K562 (cell line): ENCODE measurements at regions not wholly inside any gene's neighbourhood (a gene's known extent, or its start where the extent isn't known, plus 50 kb on each side); places are given as distances from the start of the nearest gene placed in this dataset.

Source experiments
- ATAC-seq: fragments of 200-7000 bp; cut with Tn5 transposase; 3 replicates; pipeline ENCODE4 v1.9.1; 2020; ENCODE audit warnings: moderate library complexity
- BruUV-seq: library from RNA; stranded (reverse); fragments of 400-500 nt; replicated peaks from 2 replicates; lab custom pipeline; 2021; lab: Mats Ljungman, UMichigan
- CTCF ChIA-PET: fragments of 300-600 bp; formaldehyde crosslinking; extraction: SDS; loops from one replicate; lab custom pipeline; 2021; ENCODE audit warnings: low intra/inter-chr PET ratio; lab: Yijun Ruan, JAX
- POLR2A ChIA-PET: fragments of 300-600, 350-650 bp; sonication (Branson Sonifier 250); formaldehyde crosslinking; extraction: SDS; loops from one replicate; lab custom pipeline; 2021; ENCODE audit warnings: antibody characterized with exemption, inconsistent platforms; lab: Yijun Ruan, JAX
- DNase-seq, 4 experiments: peaks; one replicate each; pipeline versions ENCODE4 v3.0.0 to v3.0.0-alpha.2; 2011 to 2018; ENCODE audit warnings: low spot score in 3 of 4, mixed read lengths in 3 of 4; ENCODE audit errors: extremely low read depth in 1 of 4
- FAIRE-seq: peaks from 2 replicates; lab custom pipeline; 2011; peaks lifted over from hg19 to GRCh38; lab: Jason Lieb, UNC
- H2AFZ ChIP-seq: 2 replicates; pipeline ENCODE4 v1.6.0; 2011; ENCODE audit warnings: low read depth, low read length, control low read depth, inconsistent platforms
- H3K27ac ChIP-seq: fragments of 200-600 bp; 3 replicates; pipeline ENCODE4 v1.8.0; 2011; ENCODE audit warnings: low read depth, mild to moderate bottlenecking, control low read depth, inconsistent platforms, low read length, moderate library complexity, mixed read lengths; ENCODE audit errors: extremely low read depth
- H3K27me3 ChIP-seq, 2 experiments: fragments of 300-600 bp in 1 of 2; 2 replicates in 1 of 2; 3 replicates in 1 of 2; pipeline versions ENCODE4 v1.6.0 to v1.8.0; 2011; ENCODE audit warnings: inconsistent platforms in 2 of 2, low read length in 2 of 2, mild to moderate bottlenecking in 1 of 2, mixed read lengths in 1 of 2, moderate library complexity in 1 of 2; ENCODE audit not compliant: control insufficient read depth in 2 of 2, insufficient read depth in 2 of 2
- H3K36me3 ChIP-seq: fragments of 300-600 bp; 3 replicates; pipeline ENCODE4 v1.8.0; 2011; ENCODE audit warnings: mild to moderate bottlenecking, low read length, inconsistent platforms; ENCODE audit not compliant: control insufficient read depth, insufficient read depth
- H3K4me1 ChIP-seq, 2 experiments: fragments of 200-600 bp in 1 of 2; replicated peaks in 1 of 2; 2 replicates in 1 of 2; 3 replicates in 1 of 2; pipeline versions ENCODE4 v1.5.1 to v1.8.0; 2011; ENCODE audit warnings: inconsistent platforms in 2 of 2, low read length in 2 of 2, mild to moderate bottlenecking in 1 of 2, mixed read lengths in 1 of 2, moderate library complexity in 1 of 2; ENCODE audit not compliant: control insufficient read depth in 2 of 2, insufficient read depth in 2 of 2
- H3K4me2 ChIP-seq: 2 replicates; pipeline ENCODE4 v1.6.1; 2011; ENCODE audit warnings: low read length, control low read depth, inconsistent platforms, mixed read lengths; ENCODE audit not compliant: insufficient read depth
- H3K4me3 ChIP-seq: fragments of 200-600 bp; sonication (generic), shearing (Covaris generic); 2 replicates; pipeline ENCODE4 v1.5.1; 2016; ENCODE audit warnings: control low read depth, inconsistent platforms
- H3K79me2 ChIP-seq: fragments of 200-600 bp; 3 replicates; pipeline ENCODE4 v1.8.0; 2011; ENCODE audit warnings: low read length, inconsistent platforms; ENCODE audit not compliant: control insufficient read depth, insufficient read depth
- H3K9ac ChIP-seq, 2 experiments: 2 replicates each; pipeline versions ENCODE4 v1.6.0 to v1.6.1; 2011; ENCODE audit warnings: low read depth in 2 of 2, low read length in 2 of 2, control low read depth in 1 of 2, inconsistent platforms in 1 of 2, mild to moderate bottlenecking in 1 of 2, mixed read lengths in 1 of 2; ENCODE audit not compliant: insufficient read depth in 1 of 2
- H3K9me1 ChIP-seq: one replicate; pipeline ENCODE4 v1.6.0; 2011; ENCODE audit warnings: inconsistent platforms, mild to moderate bottlenecking, low read length, moderate library complexity; ENCODE audit not compliant: control insufficient read depth, insufficient read depth
- H3K9me3 ChIP-seq: replicated peaks from 2 replicates; pipeline ENCODE4 v1.5.1; 2011; ENCODE audit warnings: low read depth, low read length, inconsistent platforms; ENCODE audit not compliant: control insufficient read depth, insufficient read depth
- H4K20me1 ChIP-seq: replicated peaks from 2 replicates; pipeline ENCODE4 v1.6.1; 2011; ENCODE audit warnings: low read length, inconsistent platforms, mixed read lengths; ENCODE audit not compliant: control insufficient read depth, insufficient read depth
- ARID1B ChIP-seq: fragments of 450-650 bp; IDR thresholded peaks from 2 replicates; pipeline ENCODE4 v1.6.1; 2016; ENCODE audit warnings: antibody characterized with exemption, mild to moderate bottlenecking, inconsistent platforms
- E2F8 ChIP-seq: fragments of 450-650 bp; IDR thresholded peaks from 2 replicates; pipeline ENCODE4 v1.7.1; 2018; ENCODE audit warnings: mild to moderate bottlenecking, low read depth; ENCODE audit not compliant: partially characterized antibody
- FOXA1 ChIP-seq: fragments of 450-650 bp; IDR thresholded peaks from 2 replicates; pipeline ENCODE4 v1.6.1; 2016; ENCODE audit warnings: mild to moderate bottlenecking, borderline replicate concordance
- IRF2 ChIP-seq: sonication (generic); formaldehyde crosslinking; IDR thresholded peaks from 2 replicates; pipeline ENCODE4 v1.8.1; 2022; ENCODE audit warnings: mild to moderate bottlenecking, missing genetic modification reagents
- MBD2 ChIP-seq: sonication (generic); IDR thresholded peaks from 2 replicates; pipeline ENCODE4 v1.6.1; 2016; ENCODE audit warnings: low read depth, borderline replicate concordance
- MXI1 ChIP-seq: IDR thresholded peaks from 2 replicates; pipeline ENCODE4 v1.6.1; 2011; ENCODE audit warnings: low read depth, mild to moderate bottlenecking, improper control_type of control experiment, low read length
- NBN ChIP-seq: fragments of 450-650 bp; IDR thresholded peaks from 2 replicates; pipeline ENCODE4 v1.6.1; 2016; ENCODE audit warnings: low read depth, mild to moderate bottlenecking
- PHF21A ChIP-seq: fragments of 450-650 bp; IDR thresholded peaks from 2 replicates; pipeline ENCODE4 v1.6.1; 2017; ENCODE audit warnings: low read depth, borderline replicate concordance
- PRDM10 ChIP-seq: fragments of 450-650 bp; IDR thresholded peaks from 2 replicates; pipeline ENCODE4 v1.6.1; 2018; ENCODE audit not compliant: partially characterized antibody
- SP1 ChIP-seq: sonication (generic); formaldehyde crosslinking; IDR thresholded peaks from 2 replicates; pipeline ENCODE4 v1.8.1; 2022; ENCODE audit warnings: mild to moderate bottlenecking, missing genetic modification reagents
- TFAM ChIP-seq: fragments of 250-450 bp; sonication (Bioruptor Pico); conservative IDR thresholded peaks from 2 replicates; pipeline ENCODE4 v1.5.0; 2021; ENCODE audit warnings: mild to moderate bottlenecking, moderate library complexity
- THRAP3 ChIP-seq: fragments of 450-650 bp; IDR thresholded peaks from 2 replicates; pipeline ENCODE4 v1.6.1; 2016; ENCODE audit warnings: mild to moderate bottlenecking, inconsistent platforms, borderline replicate concordance
- ZBTB1 ChIP-seq: sonication (generic); formaldehyde crosslinking; IDR thresholded peaks from 2 replicates; pipeline ENCODE4 v1.8.1; 2023; ENCODE audit warnings: missing genetic modification reagents, low read depth, mild to moderate bottlenecking, borderline replicate concordance
- ZNF740 ChIP-seq, 3 experiments: fragments of 200-800 bp in 1 of 3; sonication (Bioruptor generic) in 1 of 3; sonication (generic) in 1 of 3; formaldehyde crosslinking in 1 of 3; IDR thresholded peaks; 2 replicates each; pipeline versions ENCODE4 v1.6.1 to v1.8.0; 2016 to 2022; ENCODE audit warnings: mild to moderate bottlenecking in 2 of 3, missing compliant biosample characterization in 2 of 3, missing genetic modification characterization in 2 of 3, missing genetic modification reagents in 1 of 3
- WGBS: fragments of 100-300 bp; shearing (Covaris generic); methylation state at CpG from one replicate; pipeline ENCODE4 v1.1.6; 2016; ENCODE audit warnings: low coverage, mixed read lengths; ENCODE audit not compliant: insufficient coverage; ENCODE audit errors: missing lambda C conversion rate; 5-methylcytosine and 5-hydroxymethylcytosine counted together
- in situ Hi-C: fragments of 300-500 bp; cut with MboI; formaldehyde crosslinking; loops from 4 replicates; pipeline ENCODE4 v1.15.0; 2018; ENCODE audit warnings: inconsistent platforms, mixed read lengths
- intact Hi-C: fragments of 100-400 bp; cut with micrococcal nuclease; formaldehyde crosslinking; loops from 2 replicates; pipeline ENCODE4 v1.14.2; 2022

- TF ChIP-seq ZNF740 (CRISPR knock-in tag; IDR thresholded peaks at IDR 0.05) (no peak), ZNF740 (tag; IDR thresholded peaks at IDR 0.05) (no peak), ZBTB1 (no peak), NBN (no peak)
Observed at GRCh38 chr16:17574256-17574655, 103.5 kb upstream of the XYLT1 start (continued).

GRCh38 chr16:17572145-17572544 lies 101.4 kb upstream of the XYLT1 start:
- Histone ChIP-seq H3K4me1 (no peaks in the 10 kb centered on the region), H3K27me3 (peaks cover 0 to 9% of the 10 kb centered on the region in 2 experiments; a peak in 1 of 5 replicates), H3K36me3 (no peaks in the 10 kb centered on the region), H3K9me3 (no peaks in the 10 kb centered on the region), H3K9me1 (no peaks in the 10 kb centered on the region), H3K9ac (no peak overlapping the region), H3K27ac (no peak overlapping the region), H3K4me2 (no peak overlapping the region), H3K79me2 (no peaks in the 10 kb centered on the region), H2AFZ (no peak overlapping the region), H4K20me1 (no peaks in the 10 kb centered on the region), H3K4me3 (no peak overlapping the region)
- in situ Hi-C loops (no loop called here), intact Hi-C loops (no loop called here)
- FAIRE-seq: no peak
- no peak for ATAC-seq
- ChIA-PET POLR2A (interaction anchor here (0.6 to 0.8 kb wide), 2 partner anchors 554 to 686 kb away, joined by 3 read pairs; no protein-coding TSS in a partner anchor), CTCF (no interaction called here)
- BruUV-seq: no TSS peak
- WGBS: 0% methylated on average over 1 of the region's 1 CpG
- no peak for DNase-seq
- TF ChIP-seq ARID1B (no peak), TFAM (CRISPR knock-in tag) (no peak), IRF2 (no peak), MBD2 (no peak), MXI1 (no peak), E2F8 (no peak), SP1 (CRISPR knock-in tag) (no peak), PRDM10 (no peak), PHF21A (no peak), THRAP3 (no peak), FOXA1 (no peak)
